Trophoblast cell (in vitro differentiated cells and primary cell): ENCODE measurements at regions not wholly inside any gene's neighbourhood (a gene's known extent, or its start where the extent isn't known, plus 50 kb on each side); places are given as distances from the start of the nearest gene placed in this dataset.
A peak's percentile ranks its signal among the peaks of the same experiment; 100 is the strongest.
"Not testable (repeated sequence)": the region's sequence is repeated elsewhere in the genome, so short reads cannot be mapped to it uniquely, and the experiment has no call there.

ENCODE experiments used
- DNase-seq, 2 donors: peaks; one replicate each; pipeline ENCODE4 v3.0.0-alpha.2; 2016
- H2AFZ ChIP-seq: 2 replicates; pipeline ENCODE4 v1.6.1; 2013; ENCODE audit warnings: low read length, moderate library complexity, mild to moderate bottlenecking; ENCODE audit not compliant: insufficient read depth, poor library complexity
- H2AK5ac ChIP-seq: 2 replicates; pipeline ENCODE4 v1.6.1; 2013; ENCODE audit warnings: mild to moderate bottlenecking, low read length
- H2BK120ac ChIP-seq: 2 replicates; pipeline ENCODE4 v1.6.1; 2013; ENCODE audit warnings: low read length, mild to moderate bottlenecking, moderate library complexity; ENCODE audit not compliant: insufficient read depth, poor library complexity
- H2BK12ac ChIP-seq: 2 replicates; pipeline ENCODE4 v1.6.1; 2013; ENCODE audit warnings: mild to moderate bottlenecking, low read length, moderate library complexity
- H2BK5ac ChIP-seq: 2 replicates; pipeline ENCODE4 v1.6.1; 2013; ENCODE audit warnings: low read length, low read depth, moderate library complexity, mild to moderate bottlenecking; ENCODE audit not compliant: poor library complexity
- H3K14ac ChIP-seq: 2 replicates; pipeline ENCODE4 v1.6.1; 2013; ENCODE audit warnings: mild to moderate bottlenecking, low read length
- H3K18ac ChIP-seq: 2 replicates; pipeline ENCODE4 v1.6.1; 2013; ENCODE audit warnings: mild to moderate bottlenecking, low read length
- H3K23ac ChIP-seq: 2 replicates; pipeline ENCODE4 v1.6.1; 2013; ENCODE audit warnings: low read length
- H3K27ac ChIP-seq: 2 replicates; pipeline ENCODE4 v1.5.1; 2013; ENCODE audit warnings: low read depth, mild to moderate bottlenecking, inconsistent platforms, low read length, moderate library complexity
- H3K27me3 ChIP-seq: 2 replicates; pipeline ENCODE4 v1.6.1; 2013; ENCODE audit warnings: inconsistent platforms, mild to moderate bottlenecking, low read length, moderate library complexity; ENCODE audit not compliant: insufficient read depth
- H3K36me3 ChIP-seq, 2 experiments: 1 replicate in 1 of 2; 2 replicates in 1 of 2; pipeline ENCODE4 v1.6.1; 2013; ENCODE audit warnings: low read length in 2 of 2, mild to moderate bottlenecking in 2 of 2, moderate library complexity in 1 of 2; ENCODE audit not compliant: insufficient read depth in 2 of 2, control insufficient read depth in 1 of 2
- H3K4ac ChIP-seq: 2 replicates; pipeline ENCODE4 v1.6.1; 2013; ENCODE audit warnings: low read depth, mild to moderate bottlenecking, low read length, moderate library complexity
- H3K4me1 ChIP-seq, 2 experiments: 1 replicate in 1 of 2; 2 replicates in 1 of 2; pipeline ENCODE4 v1.6.1; 2013; ENCODE audit warnings: low read length in 2 of 2, mild to moderate bottlenecking in 2 of 2, moderate library complexity in 1 of 2; ENCODE audit not compliant: insufficient read depth in 2 of 2, control insufficient read depth in 1 of 2
- H3K4me2 ChIP-seq: 2 replicates; pipeline ENCODE4 v1.6.1; 2013; ENCODE audit warnings: inconsistent platforms, mild to moderate bottlenecking, low read length, moderate library complexity
- H3K4me3 ChIP-seq: 2 replicates; pipeline ENCODE4 v1.5.1; 2013; ENCODE audit warnings: mild to moderate bottlenecking, low read depth, low read length, inconsistent platforms
- H3K79me1 ChIP-seq: one replicate; pipeline ENCODE4 v1.6.1; 2013; ENCODE audit warnings: low read length
- H3K79me2 ChIP-seq: 2 replicates; pipeline ENCODE4 v1.6.1; 2013; ENCODE audit warnings: low read length, mild to moderate bottlenecking; ENCODE audit not compliant: control insufficient read depth, insufficient read depth, poor library complexity
- H3K9ac ChIP-seq: 2 replicates; pipeline ENCODE4 v1.6.1; 2013; ENCODE audit warnings: mild to moderate bottlenecking, low read length
- H3K9me3 ChIP-seq: 2 replicates; pipeline ENCODE4 v1.6.1; 2013; ENCODE audit warnings: low read depth, mild to moderate bottlenecking, control low read depth, inconsistent platforms, low read length; ENCODE audit not compliant: insufficient read depth
- H4K12ac ChIP-seq: 2 replicates; pipeline ENCODE4 v1.6.1; 2013; ENCODE audit warnings: low read depth, mild to moderate bottlenecking, low read length, moderate library complexity
- H4K8ac ChIP-seq: 2 replicates; pipeline ENCODE4 v1.6.1; 2013; ENCODE audit warnings: low read depth, mild to moderate bottlenecking, low read length, moderate library complexity
- H4K91ac ChIP-seq: one replicate; pipeline ENCODE4 v1.6.1; 2013; ENCODE audit warnings: low read depth, mild to moderate bottlenecking, low read length, moderate library complexity
- WGBS: extraction: QIAGEN DNeasy Blood & Tissue Kit; methylation state at CpG from one replicate; pipeline ENCODE4 v1.1.7; 2013; ENCODE audit warnings: missing lambda C conversion rate; ENCODE audit not compliant: insufficient read length, insufficient coverage; ENCODE audit errors: extremely low coverage; 5-methylcytosine and 5-hydroxymethylcytosine counted together

DNA sequence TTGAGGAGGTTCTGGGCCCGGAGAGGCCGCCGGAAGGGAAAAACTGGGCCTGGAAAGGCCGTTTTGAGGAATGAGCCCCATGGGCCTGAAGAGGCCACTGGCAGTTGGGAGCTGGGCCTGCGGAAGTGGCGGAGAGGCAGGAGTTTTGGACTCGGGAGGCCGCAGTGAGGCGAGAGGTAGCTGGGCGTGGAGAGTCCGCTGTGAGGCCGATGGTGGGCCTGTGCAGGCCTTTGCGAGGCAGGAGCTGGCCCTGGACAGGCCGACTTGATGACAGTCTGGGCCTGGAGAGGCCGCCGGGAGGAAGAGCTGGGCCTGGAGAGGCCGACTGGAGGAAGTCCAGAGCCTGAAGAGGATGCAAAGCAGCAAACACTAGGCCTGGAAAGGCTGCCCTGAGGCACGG lies 259.0 kb upstream of the NUPR2 start:
- H4K8ac ChIP-seq = no peak overlapping the region
- no peak overlapping the region for H2AK5ac ChIP-seq
- no peak overlapping the region for H3K4me3 ChIP-seq
- no peak overlapping the region for H3K4me2 ChIP-seq
- no peak overlapping the region for H3K27ac ChIP-seq
- no peaks in the 10 kb centered on the region for H3K4me1 ChIP-seq
- peaks cover 10% of the 10 kb centered on the region for H3K9me3 ChIP-seq
- H3K4ac ChIP-seq = no peak overlapping the region
- H4K91ac ChIP-seq = no peak overlapping the region
- H3K9ac ChIP-seq = no peak overlapping the region
- no peaks in the 10 kb centered on the region for H3K79me1 ChIP-seq
- no peak overlapping the region for H2BK12ac ChIP-seq
- no peaks in the 10 kb centered on the region for H3K79me2 ChIP-seq
- H3K27me3 ChIP-seq = no peaks in the 10 kb centered on the region
- no peak overlapping the region for H2BK120ac ChIP-seq
- no peak overlapping the region for H3K23ac ChIP-seq
- no peak overlapping the region for H4K12ac ChIP-seq
- no peaks in the 10 kb centered on the region for H3K36me3 ChIP-seq
- no peak overlapping the region for H2AFZ ChIP-seq
- H3K14ac ChIP-seq = no peak overlapping the region
- no peak for DNase-seq
- H2BK5ac ChIP-seq = no peak overlapping the region
- no CpG with 5 or more reads among the region's 18 CpGs for WGBS
- no peak overlapping the region for H3K18ac ChIP-seq

GRCh38 chr7:56374666-56375065 lies 258.4 kb upstream of the NUPR2 start:
- not testable (repeated sequence) for H3K9ac ChIP-seq, H4K8ac ChIP-seq, H4K12ac ChIP-seq, H2BK5ac ChIP-seq, H3K27me3 ChIP-seq, H3K27ac ChIP-seq, H2BK12ac ChIP-seq, H3K4me3 ChIP-seq, H3K36me3 ChIP-seq, H3K18ac ChIP-seq, H2BK120ac ChIP-seq, H3K23ac ChIP-seq, H4K91ac ChIP-seq, H2AFZ ChIP-seq, H2AK5ac ChIP-seq, H3K14ac ChIP-seq, H3K4me2 ChIP-seq, H3K79me1 ChIP-seq, H3K9me3 ChIP-seq, H3K4me1 ChIP-seq, DNase-seq, H3K79me2 ChIP-seq, H3K4ac ChIP-seq
- no CpG with 5 or more reads among the region's 25 CpGs for WGBS

DNA sequence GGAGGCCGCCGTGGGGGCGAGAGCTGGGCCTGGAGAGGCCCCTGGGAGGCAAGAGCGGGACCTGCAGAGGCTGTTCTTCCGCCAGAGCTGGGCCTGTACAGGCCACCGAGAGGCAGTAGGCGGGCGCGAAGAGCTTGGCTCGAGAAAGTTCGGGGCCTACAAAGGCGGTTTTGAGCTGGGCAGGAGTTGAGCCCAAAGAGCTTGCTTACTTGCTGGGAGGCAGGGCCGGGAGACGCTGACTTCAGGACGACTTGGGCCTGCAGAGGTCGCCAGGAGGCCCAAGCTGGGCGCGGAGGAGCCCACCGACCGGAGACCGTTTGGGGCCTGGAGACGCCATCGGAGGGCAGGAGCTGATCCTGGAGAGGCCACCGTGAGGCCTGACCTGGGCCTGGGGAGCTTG lies 257.1 kb upstream of the NUPR2 start:
- H2AK5ac ChIP-seq, H3K4me2 ChIP-seq, H3K23ac ChIP-seq, H3K79me1 ChIP-seq, H3K18ac ChIP-seq, H2AFZ ChIP-seq, H3K4me1 ChIP-seq, H3K27me3 ChIP-seq, H3K4me3 ChIP-seq, H3K36me3 ChIP-seq, H3K79me2 ChIP-seq, H3K4ac ChIP-seq, H3K27ac ChIP-seq, H3K9ac ChIP-seq, H4K8ac ChIP-seq, H4K12ac ChIP-seq, H2BK5ac ChIP-seq, H4K91ac ChIP-seq, H2BK12ac ChIP-seq, H2BK120ac ChIP-seq, H3K14ac ChIP-seq: not testable (repeated sequence)
- WGBS = no CpG with 5 or more reads among the region's 24 CpGs
- peak in 1 of 2 donors; percentile 40 for DNase-seq
- peaks cover 20% of the 10 kb centered on the region for H3K9me3 ChIP-seq

GRCh38 chr7:56371792-56372191 lies 255.6 kb upstream of the NUPR2 start:
- not testable (repeated sequence) for H3K18ac ChIP-seq, H3K9ac ChIP-seq, H2BK12ac ChIP-seq, H4K8ac ChIP-seq, H2BK120ac ChIP-seq, H3K23ac ChIP-seq, H3K27me3 ChIP-seq, H2BK5ac ChIP-seq, H3K79me2 ChIP-seq, H3K27ac ChIP-seq, H3K36me3 ChIP-seq, H3K79me1 ChIP-seq, H3K4me1 ChIP-seq, DNase-seq, H2AFZ ChIP-seq, H3K4me3 ChIP-seq, H2AK5ac ChIP-seq, H3K4ac ChIP-seq, H3K4me2 ChIP-seq, H4K91ac ChIP-seq, H3K14ac ChIP-seq, H4K12ac ChIP-seq
- no CpG with 5 or more reads among the region's 27 CpGs for WGBS
- H3K9me3 ChIP-seq = peaks cover 32% of the 10 kb centered on the region
